Fibroblast of lung (primary cell): ENCODE measurements at regions not wholly inside any gene's neighbourhood (a gene's known extent, or its start where the extent isn't known, plus 50 kb on each side); places are given as distances from the start of the nearest gene placed in this dataset.

Source experiments
- CTCF ChIP-seq, 2 donors: IDR thresholded peaks in 1 of 2; conservative IDR thresholded peaks in 1 of 2; 1 replicate in 1 of 2; 2 replicates in 1 of 2; pipeline ENCODE4 v1.5.1; 2011 to 2012; ENCODE audit warnings: low read length in 2 of 2, control low read depth in 1 of 2, inconsistent platforms in 1 of 2, low read depth in 1 of 2, mild to moderate bottlenecking in 1 of 2
- EZH2 ChIP-seq: IDR thresholded peaks from 2 replicates; pipeline ENCODE4 v1.5.1; 2012; ENCODE audit warnings: low read length, control low read depth, mild to moderate bottlenecking; ENCODE audit errors: missing control alignments

- TF ChIP-seq EZH2 (no peak), CTCF (conservative IDR thresholded peaks at IDR 0.05 in 1 of 2, IDR thresholded peaks at IDR 0.05 in 1 of 2; ENCODE audit: low read depth in 1 of 2, low read length in 2 of 2) (no peak)
These were observed 83.9 kb upstream of the STT3B start for GRCh38 chr3:31448882-31449243.
